Left ventricle myocardium superior (tissue), 1 donor: ENCODE measurements at regions not wholly inside any gene's neighbourhood (a gene's known extent, or its start where the extent isn't known, plus 50 kb on each side); places are given as distances from the start of the nearest gene placed in this dataset.

Experiments used
- ATAC-seq: fragments of 200-7000 bp; cut with Tn5 transposase; one replicate; pipeline ENCODE4 v1.9.1; 2020; ENCODE audit warnings: mild to moderate bottlenecking, moderate library complexity
- DNase-seq: peaks from one replicate; pipeline ENCODE4 v3.0.0-alpha.2; 2020
- intact Hi-C: fragments of 100-400 bp; cut with micrococcal nuclease; formaldehyde crosslinking; loops from one replicate; pipeline ENCODE4 v1.11.0; 2022
- donor health status: DM: no; HTN: yes; CAD: no; lungs with severe emphysema.

- intact Hi-C loops, result no loop called here
- DNase-seq (no peak), ATAC-seq (no peak)
Observed at GRCh38 chr12:28898038-28898437, 251.0 kb upstream of the FAR2 start.

- ATAC-seq, result no peak
- intact Hi-C loops, result no loop called here
- no peak for DNase-seq
Observed at GRCh38 chr12:28899951-28900350, 249.1 kb upstream of the FAR2 start.

- intact Hi-C loops, result no loop called here
- DNase-seq (no peak), ATAC-seq (no peak)
Observed at GRCh38 chr12:28905220-28905955, 243.7 kb upstream of the FAR2 start.

GRCh38 chr12:28908646-28909045, 240.4 kb upstream of the FAR2 start:
- intact Hi-C loops, result no loop called here
- DNase-seq (no peak), ATAC-seq (no peak)

- ATAC-seq, result no peak
- intact Hi-C loops, result no loop called here
- no peak for DNase-seq
Observed at GRCh38 chr12:28909291-28909690, 239.8 kb upstream of the FAR2 start.

- DNase-seq (no peak), ATAC-seq (peak; percentile 91)
- intact Hi-C loops, result no loop called here
Observed at GRCh38 chr12:28925719-28926376, 223.2 kb upstream of the FAR2 start.

- no peak for DNase-seq
- intact Hi-C loops, result no loop called here
- ATAC-seq, result no peak
Observed at GRCh38 chr12:28930704-28931103, 218.4 kb upstream of the FAR2 start.

GRCh38 chr12:28933176-28933575, 215.9 kb upstream of the FAR2 start:
- ATAC-seq (no peak), DNase-seq (no peak)
- intact Hi-C loops, result no loop called here

- intact Hi-C loops, result no loop called here
- DNase-seq (no peak), ATAC-seq (no peak)
Observed at GRCh38 chr12:28933864-28934527, 215.1 kb upstream of the FAR2 start.

- ATAC-seq (no peak), DNase-seq (no peak)
- intact Hi-C loops, result no loop called here
Observed at GRCh38 chr12:28936221-28936620, 212.9 kb upstream of the FAR2 start.

- ATAC-seq (no peak), DNase-seq (no peak)
- intact Hi-C loops, result no loop called here
Observed at GRCh38 chr12:28936711-28937110, 212.4 kb upstream of the FAR2 start.

- DNase-seq (no peak), ATAC-seq (no peak)
- intact Hi-C loops, result no loop called here
Observed at GRCh38 chr12:28937196-28937595, 211.9 kb upstream of the FAR2 start.

GRCh38 chr12:28938056-28938455, 211.0 kb upstream of the FAR2 start:
- ATAC-seq, result no peak
- intact Hi-C loops, result no loop called here
- DNase-seq, result no peak

- DNase-seq (no peak), ATAC-seq (peak; percentile 13)
- intact Hi-C loops, result no loop called here
Observed at GRCh38 chr12:28938581-28939235, 210.4 kb upstream of the FAR2 start.

- ATAC-seq (no peak), DNase-seq (no peak)
- intact Hi-C loops, result no loop called here
Observed at GRCh38 chr12:28939427-28939826, 209.7 kb upstream of the FAR2 start.

GRCh38 chr12:28941248-28941647, 207.8 kb upstream of the FAR2 start:
- no peak for DNase-seq
- ATAC-seq, result no peak
- intact Hi-C loops, result no loop called here

GRCh38 chr12:28946361-28946760, 202.7 kb upstream of the FAR2 start:
- DNase-seq, result no peak
- no peak for ATAC-seq
- intact Hi-C loops, result no loop called here

- intact Hi-C loops, result no loop called here
- DNase-seq, result no peak
- no peak for ATAC-seq
Observed at GRCh38 chr12:28948685-28949084, 200.4 kb upstream of the FAR2 start.

GRCh38 chr12:28949184-28949583, 199.9 kb upstream of the FAR2 start:
- no peak for DNase-seq
- ATAC-seq, result no peak
- intact Hi-C loops, result no loop called here

- DNase-seq (no peak), ATAC-seq (no peak)
- intact Hi-C loops, result no loop called here
Observed at GRCh38 chr12:28950049-28950448, 199.0 kb upstream of the FAR2 start.
